GM21825 (cell line): ENCODE measurements at regions not wholly inside any gene's neighbourhood (a gene's known extent, or its start where the extent isn't known, plus 50 kb on each side); places are given as distances from the start of the nearest gene placed in this dataset.
"Not testable (repeated sequence)": the region's sequence is repeated elsewhere in the genome, so short reads cannot be mapped to it uniquely, and the experiment has no call there.

Experiments used
- ATAC-seq: cut with Tn5 transposase; IDR thresholded peaks from one replicate; pipeline ENCODE4 v1.9.1; 2021; ENCODE audit warnings: mild to moderate bottlenecking, moderate library complexity; ENCODE audit not compliant: unreplicated experiment

GRCh38 chr6:67003844-67004243, 1296.8 kb upstream of the EYS start:
- ATAC-seq: no peak

DNA sequence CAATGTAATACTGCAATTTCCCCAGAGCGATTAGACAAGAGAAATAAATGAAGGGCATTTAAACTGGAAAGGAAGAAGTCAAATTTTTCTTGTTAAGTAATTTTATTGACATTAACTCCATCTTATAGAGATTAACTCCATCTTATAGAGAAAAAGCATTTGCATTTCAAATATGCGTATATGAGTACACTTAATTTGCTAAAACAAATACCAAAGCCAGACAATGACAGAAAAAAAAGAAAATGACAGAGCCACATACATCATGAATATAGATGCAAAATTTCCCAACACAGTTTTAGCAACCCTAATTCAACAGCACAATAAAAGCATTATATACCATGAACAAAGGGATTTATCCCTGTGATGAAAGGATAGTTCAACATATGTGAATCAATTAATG, 1293.1 kb upstream of the EYS start:
- no peak for ATAC-seq

- not testable (repeated sequence) for ATAC-seq
Measured at GRCh38 chr6:66997579-66997978, 1290.6 kb upstream of the EYS start.

DNA sequence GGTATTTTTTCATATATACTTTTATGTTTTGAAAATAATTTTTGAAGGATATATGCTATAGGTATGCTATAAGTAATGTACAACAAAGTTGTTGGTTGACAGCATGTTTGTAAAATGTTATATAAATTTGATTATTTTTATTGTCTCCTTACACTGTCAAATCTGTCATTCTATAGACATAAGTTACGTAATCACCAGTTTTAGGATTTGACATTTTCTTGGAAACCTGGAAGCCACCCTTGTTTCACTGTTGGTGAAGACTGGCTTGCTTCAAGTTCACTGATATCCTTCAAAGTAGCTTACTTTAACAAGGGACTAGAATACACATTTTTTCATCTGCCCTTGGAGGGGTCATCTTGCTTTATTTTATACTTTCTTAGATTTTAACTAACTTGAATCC, 1288.6 kb upstream of the EYS start:
- ATAC-seq: no peak

- ATAC-seq: not testable (repeated sequence)
Measured at GRCh38 chr6:66993708-66994107, 1286.7 kb upstream of the EYS start.

DNA sequence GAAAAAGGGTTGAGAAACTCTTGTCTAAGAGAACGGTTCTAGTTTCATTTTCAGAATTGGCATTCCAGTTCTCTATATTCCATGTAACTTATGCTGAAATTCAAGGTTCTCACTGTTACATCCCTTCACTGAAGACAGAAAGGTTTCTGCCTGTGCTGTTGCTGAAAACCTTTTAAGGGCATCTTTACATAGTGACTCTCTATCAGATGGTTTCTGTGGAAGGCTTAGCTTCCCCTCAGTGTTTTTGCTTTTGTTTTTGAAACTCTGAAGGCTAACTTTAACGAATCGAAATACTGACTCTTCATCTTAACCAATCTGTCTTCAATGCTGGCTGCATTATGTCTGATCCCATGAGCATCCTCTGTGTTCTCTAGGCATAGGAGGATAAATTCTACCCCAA, 1286.2 kb upstream of the EYS start:
- ATAC-seq: no peak

- ATAC-seq: no peak
Measured at GRCh38 chr6:66992660-66993059, 1285.6 kb upstream of the EYS start.

DNA sequence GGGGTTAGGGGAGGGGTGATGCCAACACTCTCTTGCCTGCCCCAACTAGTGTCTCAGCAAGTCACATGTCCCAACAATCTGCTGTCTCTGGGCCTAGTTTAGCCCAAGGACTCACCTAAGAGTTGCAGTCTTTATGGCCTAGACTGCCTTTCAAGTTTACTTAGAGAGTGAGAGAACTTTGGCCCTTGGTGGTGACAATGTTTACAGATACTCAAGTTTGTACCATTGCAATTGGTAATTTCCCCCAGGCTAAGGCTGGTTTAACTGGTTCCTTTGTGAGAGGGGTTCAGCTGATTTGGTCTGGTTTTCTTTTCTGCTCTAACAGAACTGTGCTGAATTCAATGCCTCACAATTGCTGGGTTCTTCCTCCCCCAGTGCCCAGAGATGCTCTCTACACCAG, 1279.9 kb upstream of the EYS start:
- no peak for ATAC-seq

- ATAC-seq: no peak
Measured at GRCh38 chr6:66985816-66986215, 1278.8 kb upstream of the EYS start.

GRCh38 chr6:66970373-66970772, 1263.3 kb upstream of the EYS start:
- no peak for ATAC-seq

DNA sequence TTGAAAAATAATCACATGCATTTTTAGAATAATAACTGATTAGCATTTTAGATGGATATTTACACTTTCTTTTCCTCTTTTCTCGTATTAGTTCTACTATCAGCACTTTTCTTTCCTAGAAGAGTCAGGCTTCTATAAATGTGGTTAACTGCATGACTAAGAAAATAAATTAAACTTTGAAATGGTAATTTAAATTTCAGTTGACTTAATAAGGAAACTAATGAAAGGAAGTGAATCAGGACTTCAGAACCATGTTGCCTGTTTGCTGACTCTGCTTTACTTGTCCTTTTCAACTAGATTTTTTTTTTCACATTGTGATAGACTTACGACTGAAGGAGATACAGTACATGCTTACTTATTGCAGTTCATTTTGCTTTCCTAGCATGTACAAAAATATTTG, 1258.2 kb upstream of the EYS start:
- no peak for ATAC-seq

GRCh38 chr6:66964216-66964615, 1257.2 kb upstream of the EYS start:
- ATAC-seq: no peak

DNA sequence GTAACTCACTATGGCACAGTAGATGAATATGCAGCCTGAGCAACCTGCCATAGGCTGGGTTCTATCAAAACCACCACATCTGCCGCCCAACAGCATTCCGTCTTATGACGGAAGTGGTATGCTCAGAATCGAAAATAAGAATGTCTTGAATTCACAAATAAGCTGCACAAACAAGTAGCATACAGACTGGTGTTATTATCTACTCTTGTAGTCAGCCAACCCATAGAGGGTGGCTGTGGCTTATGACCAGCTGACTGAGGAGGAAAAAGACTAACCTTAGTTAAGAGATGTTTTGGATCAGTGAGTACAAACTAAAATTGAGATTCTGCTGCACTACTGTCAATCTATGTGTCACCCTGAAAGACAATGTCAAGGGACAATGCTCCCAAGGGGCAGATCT, 1255.1 kb upstream of the EYS start:
- ATAC-seq: no peak

- ATAC-seq: no peak
Measured at GRCh38 chr6:66961191-66961590, 1254.2 kb upstream of the EYS start.

DNA sequence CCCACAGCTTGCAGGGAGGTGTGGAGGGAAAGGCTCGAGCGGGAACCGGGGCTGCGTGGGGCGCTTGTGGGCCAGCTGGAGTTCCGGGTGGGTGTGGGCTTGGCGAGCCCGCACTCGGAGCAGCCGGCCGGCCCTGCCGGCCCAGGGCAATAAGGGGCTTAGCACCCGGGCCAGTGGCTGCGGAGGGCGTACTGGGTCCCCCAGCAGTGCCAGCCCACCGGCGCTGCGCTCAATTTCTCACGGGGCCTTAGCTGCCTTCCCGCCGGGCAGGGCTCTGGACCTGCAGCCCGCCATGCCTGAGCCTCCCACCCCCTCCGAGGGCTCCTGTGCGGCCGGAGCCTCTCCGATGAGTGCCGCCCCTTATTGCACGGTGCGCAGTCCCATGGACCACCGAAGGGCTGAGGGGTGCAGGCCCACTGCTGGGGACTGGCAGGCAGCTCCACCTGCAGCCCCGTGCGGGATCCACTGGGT, 1242.2 kb upstream of the EYS start:
- no peak for ATAC-seq

GRCh38 chr6:66948106-66948505, 1241.1 kb upstream of the EYS start:
- no peak for ATAC-seq

DNA sequence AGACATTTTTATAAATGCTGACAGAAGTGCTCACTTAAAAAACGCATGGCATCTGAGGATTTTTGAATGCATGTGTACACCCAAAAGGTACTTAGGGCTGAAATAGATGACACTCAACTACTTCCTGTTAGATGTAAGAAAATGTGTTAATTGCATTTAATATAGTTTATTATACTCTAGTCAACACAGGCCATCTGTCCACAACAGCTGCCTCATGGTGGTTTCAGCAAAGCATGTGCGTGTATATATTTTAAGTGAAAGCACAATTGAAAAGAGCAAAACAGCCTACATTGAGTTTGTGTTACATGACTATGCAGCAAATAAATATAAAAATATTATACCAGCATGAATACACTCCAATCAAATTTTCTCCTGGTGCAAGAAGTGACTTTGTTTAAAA, 1233.0 kb upstream of the EYS start:
- ATAC-seq: no peak

GRCh38 chr6:66937180-66937579, 1230.2 kb upstream of the EYS start:
- no peak for ATAC-seq

DNA sequence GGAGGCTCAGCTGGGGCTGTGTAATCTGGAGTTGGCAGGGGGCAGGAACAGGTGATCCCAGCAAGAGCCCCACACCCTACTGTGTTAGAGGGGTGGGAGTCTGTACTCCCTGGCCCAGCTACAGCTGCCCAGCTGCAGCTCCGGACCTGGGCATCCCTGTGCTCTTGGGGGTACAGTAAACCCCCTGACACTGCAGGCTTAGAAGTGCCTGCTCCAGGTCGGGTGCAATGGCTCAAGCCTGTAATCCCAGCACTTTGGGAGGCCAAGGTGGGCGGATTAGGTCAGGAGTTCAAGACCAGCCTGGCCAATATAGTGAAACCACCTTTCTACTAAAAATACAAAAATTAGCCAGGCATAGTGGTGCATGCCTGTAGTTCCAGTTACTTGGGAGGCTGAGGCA, 1228.6 kb upstream of the EYS start:
- ATAC-seq: no peak

GRCh38 chr6:66931787-66932186, 1224.8 kb upstream of the EYS start:
- ATAC-seq: no peak

DNA sequence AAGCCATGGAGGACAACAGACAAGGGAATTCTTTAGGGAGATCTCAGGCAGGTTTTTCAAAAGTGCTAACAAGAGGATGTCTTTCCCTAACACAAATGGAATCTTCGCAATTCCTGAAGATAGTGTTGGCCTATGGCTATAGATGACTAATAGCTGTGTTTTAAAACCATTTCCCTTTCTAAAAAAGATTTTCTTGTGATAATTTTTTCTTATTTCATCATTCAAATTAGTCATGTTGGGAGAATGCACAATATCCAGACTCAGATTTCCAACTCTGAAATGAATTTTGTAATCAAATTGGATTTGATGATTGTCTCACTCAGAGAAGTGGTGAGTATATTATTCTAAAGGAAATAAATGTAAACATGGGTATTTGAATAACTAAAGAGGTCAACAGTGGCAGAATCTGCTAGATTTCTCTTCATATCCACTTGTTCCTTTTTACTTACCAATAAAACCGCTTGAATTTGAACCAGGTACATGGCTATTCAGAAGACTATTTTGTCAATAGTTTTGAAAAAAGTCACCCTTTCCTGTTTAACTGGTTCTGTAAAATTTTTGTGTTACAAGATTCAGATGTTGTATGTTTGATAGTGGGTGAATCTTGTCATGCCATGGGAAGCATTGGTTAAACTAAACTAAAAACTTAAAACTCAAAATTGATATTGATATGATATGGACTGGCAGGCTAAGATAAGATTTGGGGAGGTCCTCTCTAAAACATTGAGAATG, 1223.7 kb upstream of the EYS start:
- ATAC-seq: no peak

DNA sequence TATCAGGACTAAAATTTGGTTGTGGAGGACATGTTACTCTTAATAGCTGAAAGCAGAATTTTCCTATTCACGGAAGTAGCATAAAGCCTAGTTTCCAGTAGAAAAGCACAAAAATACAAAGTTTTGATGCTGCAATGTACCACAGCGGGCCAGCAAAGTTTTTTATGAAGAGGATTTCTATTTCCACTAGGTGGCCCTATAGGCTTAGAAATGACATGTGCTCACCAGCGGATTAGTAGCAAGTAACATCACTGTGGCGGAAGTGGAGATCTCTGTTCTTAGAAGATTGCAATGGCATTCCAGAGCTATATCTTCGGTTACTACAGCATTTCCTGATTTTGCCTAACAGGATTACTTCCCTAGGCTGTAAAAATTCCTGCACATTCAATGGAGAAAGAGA, 1219.0 kb upstream of the EYS start:
- ATAC-seq: no peak

DNA sequence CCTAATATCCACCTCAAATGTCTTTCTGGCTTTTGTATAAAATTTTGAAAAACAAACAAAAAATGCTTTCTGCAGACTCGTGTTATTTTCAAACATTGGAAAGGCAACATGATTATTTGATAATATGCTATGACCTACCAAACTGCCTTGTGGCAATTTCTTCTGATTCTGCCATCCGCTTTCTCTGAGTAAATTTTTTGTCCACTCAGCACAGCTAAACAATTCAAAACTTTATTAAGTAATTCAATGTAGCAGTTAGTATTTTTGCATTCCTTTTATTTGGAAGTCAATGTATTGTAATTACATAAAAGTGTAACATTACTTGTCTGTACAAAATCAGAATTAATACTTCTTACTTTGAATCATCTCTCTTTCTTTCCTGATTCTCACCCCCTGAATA, 1206.6 kb upstream of the EYS start:
- no peak for ATAC-seq
